Caki2 (cell line): ENCODE measurements at regions not wholly inside any gene's neighbourhood (a gene's known extent, or its start where the extent isn't known, plus 50 kb on each side); places are given as distances from the start of the nearest gene placed in this dataset.
"Not testable (repeated sequence)": the region's sequence is repeated elsewhere in the genome, so short reads cannot be mapped to it uniquely, and the experiment has no call there.

ENCODE experiments used
- DNase-seq: peaks from one replicate; pipeline ENCODE4 v3.0.0-alpha.2; 2015; ENCODE audit warnings: low read depth
- in situ Hi-C: cut with HindIII; loops from 2 replicates; pipeline ENCODE4 v1.10.0; 2016; ENCODE audit warnings: low sequenced_read_pairs, low pct_unique_long_range_greater_than_20kb, mixed read lengths

- in situ Hi-C loops = no loop called here
- DNase-seq = no peak
Observed at GRCh38 chr1:166464333-166464732, 297.5 kb upstream of the FAM78B start.

- in situ Hi-C loops = no loop called here
- no peak for DNase-seq
Observed at GRCh38 chr1:166470014-166470413, 303.2 kb upstream of the FAM78B start.

GRCh38 chr1:166470441-166470840, 303.6 kb upstream of the FAM78B start:
- DNase-seq = no peak
- in situ Hi-C loops = no loop called here

- in situ Hi-C loops = no loop called here
- DNase-seq = no peak
Observed at GRCh38 chr1:166471359-166471758, 304.6 kb upstream of the FAM78B start.

- DNase-seq = peak; percentile 8
- in situ Hi-C loops = no loop called here
Observed at GRCh38 chr1:166479052-166479631, 312.3 kb upstream of the FAM78B start.

- in situ Hi-C loops = no loop called here
Observed at GRCh38 chr1:166484471-166484870, 317.7 kb upstream of the FAM78B start.

GRCh38 chr1:166484871-166485270, 318.1 kb upstream of the FAM78B start:
- in situ Hi-C loops = no loop called here
- no peak for DNase-seq

More at GRCh38 chr1:166484471-166484870, 317.7 kb upstream of the FAM78B start:
- DNase-seq = no peak

GRCh38 chr1:166485620-166486019, 318.8 kb upstream of the FAM78B start:
- no peak for DNase-seq
- in situ Hi-C loops = no loop called here

- in situ Hi-C loops = no loop called here
- no peak for DNase-seq
Observed at GRCh38 chr1:166488327-166488726, 321.5 kb upstream of the FAM78B start.

GRCh38 chr1:166489356-166489669, 322.5 kb upstream of the FAM78B start:
- DNase-seq = no peak
- in situ Hi-C loops = no loop called here

- in situ Hi-C loops = no loop called here
- peak; percentile 77 for DNase-seq
Observed at GRCh38 chr1:166489670-166490436, 323.1 kb upstream of the FAM78B start.

- no peak for DNase-seq
- in situ Hi-C loops = no loop called here
Observed at GRCh38 chr1:166490437-166490991, 323.7 kb upstream of the FAM78B start.

GRCh38 chr1:166493765-166494164, 327.0 kb upstream of the FAM78B start:
- in situ Hi-C loops, DNase-seq: not testable (repeated sequence)

GRCh38 chr1:166507347-166507746, 331.9 kb upstream of the POGK start:
- in situ Hi-C loops = no loop called here
- DNase-seq = no peak

- no peak for DNase-seq
- in situ Hi-C loops = no loop called here
Observed at GRCh38 chr1:166511761-166512160, 327.5 kb upstream of the POGK start.

GRCh38 chr1:166514067-166514466, 325.2 kb upstream of the POGK start:
- in situ Hi-C loops = no loop called here
- no peak for DNase-seq

GRCh38 chr1:166527752-166528151, 311.5 kb upstream of the POGK start:
- in situ Hi-C loops = no loop called here
- no peak for DNase-seq

- in situ Hi-C loops = no loop called here
- DNase-seq = no peak
Observed at GRCh38 chr1:166538646-166539045, 300.6 kb upstream of the POGK start.

GRCh38 chr1:166544036-166544435, 295.2 kb upstream of the POGK start:
- no peak for DNase-seq
- in situ Hi-C loops = no loop called here

- in situ Hi-C loops = no loop called here
- DNase-seq = no peak
Observed at GRCh38 chr1:166544561-166544960, 294.7 kb upstream of the POGK start.
